HEK293 (cell line): ENCODE measurements at regions not wholly inside any gene's neighbourhood (a gene's known extent, or its start where the extent isn't known, plus 50 kb on each side); places are given as distances from the start of the nearest gene placed in this dataset.
A peak's percentile ranks its signal among the peaks of the same experiment; 100 is the strongest.

Experiments
- EGR2 ChIP-seq: fragments of 450-650 bp; formaldehyde crosslinking; IDR thresholded peaks from 2 replicates; pipeline ENCODE4 v1.5.1; 2016; ENCODE audit warnings: low read depth, missing biosample characterization, missing genetic modification characterization
- GFI1B ChIP-seq: fragments of 450-650 bp; formaldehyde crosslinking; IDR thresholded peaks from 2 replicates; pipeline ENCODE4 v1.5.1; 2016; ENCODE audit warnings: missing biosample characterization, missing genetic modification characterization
- HOXD13 ChIP-seq: sonication (generic); formaldehyde crosslinking; IDR thresholded peaks from 2 replicates; pipeline ENCODE4 v1.8.0; 2022; ENCODE audit warnings: missing genetic modification reagents, borderline replicate concordance
- KLF7 ChIP-seq: fragments of 450-650 bp; formaldehyde crosslinking; IDR thresholded peaks from 2 replicates; pipeline ENCODE4 v1.5.1; 2016; ENCODE audit warnings: missing biosample characterization, missing genetic modification characterization, borderline replicate concordance
- KLF9 ChIP-seq: fragments of 450-650 bp; formaldehyde crosslinking; IDR thresholded peaks from 2 replicates; pipeline ENCODE4 v1.5.1; 2016; ENCODE audit warnings: missing biosample characterization, missing genetic modification characterization, low read depth
- MEIS1 ChIP-seq: sonication (generic); formaldehyde crosslinking; IDR thresholded peaks from 2 replicates; pipeline ENCODE4 v1.8.1; 2022; ENCODE audit warnings: missing genetic modification reagents, mild to moderate bottlenecking, borderline replicate concordance
- PRDM6 ChIP-seq: fragments of 450-650 bp; formaldehyde crosslinking; IDR thresholded peaks from 2 replicates; pipeline ENCODE4 v1.5.1; 2017; ENCODE audit warnings: missing biosample characterization, missing genetic modification characterization
- SP2 ChIP-seq: fragments of 450-650 bp; formaldehyde crosslinking; IDR thresholded peaks from 2 replicates; pipeline ENCODE4 v1.5.1; 2016; ENCODE audit warnings: missing biosample characterization, missing genetic modification characterization
- TCF7L2 ChIP-seq: IDR thresholded peaks from 2 replicates; pipeline ENCODE4 v1.6.1; 2011; ENCODE audit warnings: low read depth, mild to moderate bottlenecking, inconsistent platforms, low read length, moderate library complexity, borderline replicate concordance
- TRIM28 ChIP-seq: IDR thresholded peaks from 2 replicates; pipeline ENCODE4 v1.6.1; 2011; ENCODE audit warnings: low read length, control low read depth, borderline replicate concordance
- TSHZ1 ChIP-seq: fragments of 450-650 bp; formaldehyde crosslinking; IDR thresholded peaks from 2 replicates; pipeline ENCODE4 v1.5.1; 2016; ENCODE audit warnings: missing biosample characterization, missing genetic modification characterization, borderline replicate concordance
- ZBTB49 ChIP-seq: fragments of 450-650 bp; formaldehyde crosslinking; IDR thresholded peaks from 2 replicates; pipeline ENCODE4 v1.5.1; 2016; ENCODE audit warnings: missing biosample characterization, missing genetic modification characterization, low read depth
- ZNF10 ChIP-seq: fragments of 450-650 bp; formaldehyde crosslinking; IDR thresholded peaks from 2 replicates; pipeline ENCODE4 v1.5.1; 2017; ENCODE audit warnings: missing biosample characterization, missing genetic modification characterization
- ZNF140 ChIP-seq: fragments of 450-650 bp; formaldehyde crosslinking; IDR thresholded peaks from 2 replicates; pipeline ENCODE4 v1.5.1; 2016; ENCODE audit warnings: missing biosample characterization, missing genetic modification characterization
- ZNF362 ChIP-seq: fragments of 450-650 bp; formaldehyde crosslinking; IDR thresholded peaks from 2 replicates; pipeline ENCODE4 v1.5.1; 2016; ENCODE audit warnings: missing biosample characterization, missing genetic modification characterization
- ZNF423 ChIP-seq: fragments of 450-650 bp; formaldehyde crosslinking; IDR thresholded peaks from 2 replicates; pipeline ENCODE4 v1.5.1; 2016; ENCODE audit warnings: missing biosample characterization, missing genetic modification characterization
- ZNF473 ChIP-seq: fragments of 450-650 bp; formaldehyde crosslinking; IDR thresholded peaks from 2 replicates; pipeline ENCODE4 v1.5.1; 2017; ENCODE audit warnings: missing biosample characterization, missing genetic modification characterization
- ZNF510 ChIP-seq: fragments of 450-650 bp; formaldehyde crosslinking; IDR thresholded peaks from 2 replicates; pipeline ENCODE4 v1.5.1; 2018; ENCODE audit warnings: mild to moderate bottlenecking, missing genetic modification characterization, missing biosample characterization; ENCODE audit not compliant: insufficient replicate concordance
- ZNF513 ChIP-seq: fragments of 450-650 bp; IDR thresholded peaks from 2 replicates; pipeline ENCODE4 v1.5.1; 2018; ENCODE audit warnings: missing biosample characterization, missing genetic modification characterization
- ZNF514 ChIP-seq: fragments of 450-650 bp; formaldehyde crosslinking; IDR thresholded peaks from 2 replicates; pipeline ENCODE4 v1.5.1; 2016; ENCODE audit warnings: missing biosample characterization, missing genetic modification characterization
- ZNF561 ChIP-seq: fragments of 450-650 bp; IDR thresholded peaks from 2 replicates; pipeline ENCODE4 v1.5.1; 2018; ENCODE audit warnings: missing biosample characterization, missing genetic modification characterization, borderline replicate concordance
- ZNF585B ChIP-seq: fragments of 450-650 bp; formaldehyde crosslinking; IDR thresholded peaks from 2 replicates; pipeline ENCODE4 v1.5.1; 2016; ENCODE audit warnings: missing biosample characterization, missing genetic modification characterization
- ZNF623 ChIP-seq: fragments of 450-650 bp; formaldehyde crosslinking; IDR thresholded peaks from 2 replicates; pipeline ENCODE4 v1.5.1; 2016; ENCODE audit warnings: missing biosample characterization, missing genetic modification characterization
- ZNF658 ChIP-seq: fragments of 450-650 bp; formaldehyde crosslinking; IDR thresholded peaks from 2 replicates; pipeline ENCODE4; 2016; ENCODE audit warnings: missing biosample characterization, missing genetic modification characterization
- ZNF692 ChIP-seq: fragments of 450-650 bp; formaldehyde crosslinking; IDR thresholded peaks from 2 replicates; pipeline ENCODE4 v1.5.1; 2016; ENCODE audit warnings: missing biosample characterization, missing genetic modification characterization
- ZNF701 ChIP-seq: fragments of 450-650 bp; formaldehyde crosslinking; IDR thresholded peaks from 2 replicates; pipeline ENCODE4 v1.5.1; 2016; ENCODE audit warnings: missing biosample characterization, missing genetic modification characterization
- ZNF776 ChIP-seq: fragments of 450-650 bp; formaldehyde crosslinking; IDR thresholded peaks from 2 replicates; pipeline ENCODE4 v1.5.0; 2017; ENCODE audit warnings: missing biosample characterization, missing genetic modification characterization, borderline replicate concordance
- ZNF792 ChIP-seq: fragments of 450-650 bp; formaldehyde crosslinking; IDR thresholded peaks from 2 replicates; pipeline ENCODE4 v1.5.1; 2016; ENCODE audit warnings: missing biosample characterization, missing genetic modification characterization
- ZSCAN16 ChIP-seq: fragments of 450-650 bp; formaldehyde crosslinking; IDR thresholded peaks from 2 replicates; pipeline ENCODE4 v1.5.1; 2016; ENCODE audit warnings: missing biosample characterization, missing genetic modification characterization

- TF ChIP-seq TSHZ1 (tag by site-specific recombination) (no peak), ZNF10 (tag by site-specific recombination) (no peak), KLF9 (tag by site-specific recombination) (no peak), ZNF513 (tag by site-specific recombination) (no peak), GFI1B (tag by site-specific recombination) (no peak), KLF7 (tag by site-specific recombination) (no peak), ZSCAN16 (tag by site-specific recombination) (no peak), MEIS1 (CRISPR knock-in tag) (0 out of 2 replicates have a peak, but pooled peaks have one; percentile 53), ZNF701 (tag by site-specific recombination) (no peak), ZNF423 (no peak), SP2 (no peak), ZNF776 (tag by site-specific recombination) (no peak), ZNF510 (no peak), ZNF623 (tag by site-specific recombination) (no peak), ZNF585B (tag by site-specific recombination) (no peak), PRDM6 (no peak), ZNF140 (no peak), TCF7L2 (no peak), ZNF792 (tag by site-specific recombination) (no peak), ZBTB49 (tag by site-specific recombination) (no peak), EGR2 (tag by site-specific recombination) (no peak), ZNF362 (tag by site-specific recombination) (no peak), ZNF658 (tag by site-specific recombination) (no peak), ZNF514 (tag by site-specific recombination) (no peak), ZNF473 (no peak), HOXD13 (CRISPR knock-in tag) (no peak), ZNF692 (tag by site-specific recombination) (peak; percentile 92), TRIM28 (no peak), ZNF561 (peak; percentile 65; the same call in 1 of the 2 replicates)
These were observed 99.4 kb downstream of the MIAT start (continued) for GRCh38 chr22:26756675-26757293.
